ENCODE measurements at regions not wholly inside any gene's neighbourhood (a gene's known extent, or its start where the extent isn't known, plus 50 kb on each side); places are given as distances from the start of the nearest gene placed in this dataset.

DNA sequence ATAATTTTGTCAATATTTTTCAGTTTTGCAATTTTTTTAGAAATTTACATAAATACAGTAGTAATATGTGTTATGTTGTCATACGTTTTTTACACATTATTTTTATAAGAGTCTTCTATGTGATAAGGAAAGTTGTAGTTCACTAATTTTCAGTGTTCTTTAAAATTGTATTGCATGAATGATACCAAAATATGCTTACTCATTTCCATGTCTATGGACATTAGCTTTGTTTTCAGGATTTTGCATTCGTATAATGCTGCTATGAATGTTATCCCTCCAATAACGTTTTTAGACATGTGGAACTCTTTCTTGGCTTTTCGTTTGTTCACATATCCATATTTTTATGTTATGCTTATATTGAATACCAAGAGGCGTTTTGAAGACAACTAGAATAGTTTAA is 260.0 kb downstream of the ARL4A start:
- peaks cover 3% of the 10 kb centered on the region for H3K4me1 ChIP-seq (ENCODE audit: control insufficient read depth, insufficient read depth, low read length)
- H3K27me3 ChIP-seq (ENCODE audit: control insufficient read depth, insufficient read depth, low read length): no peaks in the 10 kb centered on the region
- no peak overlapping the region for H3K4me3 ChIP-seq (ENCODE audit: low read depth, low read length)
- no peak overlapping the region for H3K9ac ChIP-seq (ENCODE audit: low read depth, low read length)
- no peaks in the 10 kb centered on the region for H3K9me3 ChIP-seq (ENCODE audit: control insufficient read depth, insufficient read depth, low read length)
- no peaks in the 10 kb centered on the region for H3K36me3 ChIP-seq (ENCODE audit: control insufficient read depth, insufficient read depth, low read length)

DNA sequence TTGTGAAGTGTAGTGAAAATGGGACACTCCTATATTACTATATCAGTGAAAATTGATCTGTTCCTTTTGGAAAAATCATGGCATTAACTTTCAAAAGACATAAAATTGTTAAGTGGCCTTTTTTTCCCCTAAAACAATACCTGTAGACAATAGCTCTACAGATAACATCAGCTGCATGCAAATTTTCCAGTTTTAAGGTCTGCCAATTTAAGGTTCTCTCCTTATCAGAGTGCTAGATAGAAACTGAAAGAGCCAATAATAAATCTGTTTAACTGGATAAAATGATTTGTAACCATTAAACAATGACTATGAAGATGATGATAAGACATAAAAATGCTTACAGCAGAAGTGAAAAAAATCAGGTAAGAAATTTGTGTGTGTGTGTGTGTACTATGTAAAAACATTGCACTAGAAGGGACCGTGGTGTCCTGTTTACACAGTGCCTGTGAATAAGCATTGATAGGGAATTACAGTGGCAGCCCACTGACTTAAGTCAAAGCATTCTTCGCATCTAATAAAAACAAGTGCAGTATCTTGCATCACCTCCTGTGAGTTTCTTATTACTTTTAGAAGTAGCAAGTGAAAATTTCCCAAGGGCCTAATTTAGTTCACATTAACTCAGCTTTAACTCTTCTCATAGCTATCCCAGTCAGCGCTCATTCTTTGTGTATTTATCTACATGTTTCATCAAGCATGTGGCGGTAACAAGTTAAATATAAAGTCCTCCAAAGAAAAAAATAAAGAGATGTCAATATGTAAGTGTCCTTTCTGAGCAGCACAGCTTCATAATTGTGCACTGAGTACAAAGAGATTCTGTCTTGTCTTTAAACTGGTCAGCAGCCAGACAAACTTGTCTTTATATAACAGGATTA is 261.9 kb downstream of the ARL4A start:
- Histone ChIP-seq H3K36me3 (ENCODE audit: control insufficient read depth, insufficient read depth, low read length) (no peaks in the 10 kb centered on the region), H3K4me1 (ENCODE audit: control insufficient read depth, insufficient read depth, low read length) (peaks cover 3% of the 10 kb centered on the region), H3K27me3 (ENCODE audit: control insufficient read depth, insufficient read depth, low read length) (no peaks in the 10 kb centered on the region), H3K9me3 (ENCODE audit: control insufficient read depth, insufficient read depth, low read length) (no peaks in the 10 kb centered on the region), H3K9ac (ENCODE audit: low read depth, low read length) (no peak overlapping the region), H3K4me3 (ENCODE audit: low read depth, low read length) (no peak overlapping the region)

DNA sequence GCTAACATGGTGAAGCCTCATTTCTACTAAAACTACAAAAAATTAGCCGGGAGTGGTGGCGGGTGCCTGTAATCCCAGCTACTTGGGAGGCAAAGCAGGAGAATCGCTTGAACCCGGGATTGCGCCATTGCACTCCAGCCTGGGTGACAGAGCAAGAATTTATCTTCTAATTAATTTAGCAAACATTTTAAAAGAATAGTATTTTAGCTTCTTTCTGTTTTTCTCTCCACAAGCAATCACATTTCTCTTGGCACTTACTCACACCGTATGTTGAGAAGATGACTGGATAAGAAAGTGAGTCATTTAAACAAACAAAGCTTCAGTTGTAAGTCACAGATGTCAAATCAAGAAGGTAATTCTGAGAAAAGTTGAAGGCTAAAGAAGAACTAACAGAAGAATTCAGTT is 264.0 kb downstream of the ARL4A start:
- Histone ChIP-seq H3K27me3 (ENCODE audit: control insufficient read depth, insufficient read depth, low read length) (no peaks in the 10 kb centered on the region), H3K4me3 (ENCODE audit: low read depth, low read length) (no peak overlapping the region), H3K36me3 (ENCODE audit: control insufficient read depth, insufficient read depth, low read length) (no peaks in the 10 kb centered on the region), H3K9ac (ENCODE audit: low read depth, low read length) (no peak overlapping the region), H3K9me3 (ENCODE audit: control insufficient read depth, insufficient read depth, low read length) (no peaks in the 10 kb centered on the region), H3K4me1 (ENCODE audit: control insufficient read depth, insufficient read depth, low read length) (peaks cover 3% of the 10 kb centered on the region)

DNA sequence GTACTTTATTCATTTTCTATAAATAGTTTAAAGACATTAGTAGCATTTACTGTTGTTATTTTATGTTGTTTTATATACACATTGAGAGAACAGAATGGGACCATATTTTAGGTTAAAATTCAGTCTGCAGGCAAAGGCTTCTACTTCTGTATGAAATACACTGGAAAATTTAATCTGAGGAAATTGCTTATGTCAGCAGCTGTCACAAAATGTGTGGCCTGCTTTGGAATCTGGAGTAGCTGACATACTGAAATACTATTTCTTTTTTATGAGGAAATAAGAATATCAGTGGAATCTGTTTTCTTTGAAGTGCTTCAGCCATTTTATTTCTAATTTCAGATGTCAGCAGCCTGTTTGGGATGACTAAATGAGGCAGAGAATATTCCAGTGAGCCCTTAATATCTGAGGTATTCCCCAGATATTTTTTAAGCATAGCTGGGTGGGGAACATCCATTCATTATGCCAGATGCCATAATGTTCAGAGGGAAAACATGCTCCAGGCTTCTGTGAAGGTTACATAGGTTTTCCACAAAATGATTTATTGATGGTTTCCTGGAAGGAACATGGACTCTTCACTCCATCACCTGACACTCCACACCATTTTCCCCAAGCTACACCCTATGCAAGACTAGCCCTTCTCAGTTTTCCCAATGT is 267.1 kb downstream of the ARL4A start:
- no peaks in the 10 kb centered on the region for H3K27me3 ChIP-seq (ENCODE audit: control insufficient read depth, insufficient read depth, low read length)
- H3K9ac ChIP-seq (ENCODE audit: low read depth, low read length): no peak overlapping the region
- H3K9me3 ChIP-seq (ENCODE audit: control insufficient read depth, insufficient read depth, low read length): no peaks in the 10 kb centered on the region
- H3K36me3 ChIP-seq (ENCODE audit: control insufficient read depth, insufficient read depth, low read length): no peaks in the 10 kb centered on the region
- H3K4me1 ChIP-seq (ENCODE audit: control insufficient read depth, insufficient read depth, low read length): no peaks in the 10 kb centered on the region
- H3K4me3 ChIP-seq (ENCODE audit: low read depth, low read length): no peak overlapping the region

DNA sequence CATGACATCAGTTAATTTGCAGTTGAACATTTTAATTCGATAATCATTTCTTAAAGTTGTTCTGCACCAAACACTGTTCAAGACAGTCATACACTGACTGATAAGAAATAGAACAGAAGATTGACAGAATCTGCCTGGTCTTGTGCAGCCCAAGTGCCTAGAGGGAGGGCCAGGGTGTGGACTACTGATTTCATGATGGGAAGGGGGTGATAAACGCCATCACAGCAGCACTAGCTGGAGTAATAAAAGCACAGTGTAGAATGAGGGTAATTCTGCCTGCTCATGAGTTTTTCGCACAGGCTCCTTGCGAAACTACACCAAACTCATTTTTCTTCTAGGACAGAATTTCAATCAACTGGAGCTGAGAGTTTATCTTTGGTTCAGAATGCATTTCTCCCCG is 270.1 kb downstream of the ARL4A start:
- Histone ChIP-seq H3K4me3 (ENCODE audit: low read depth, low read length) (no peak overlapping the region), H3K36me3 (ENCODE audit: control insufficient read depth, insufficient read depth, low read length) (no peaks in the 10 kb centered on the region), H3K4me1 (ENCODE audit: control insufficient read depth, insufficient read depth, low read length) (no peaks in the 10 kb centered on the region), H3K9ac (ENCODE audit: low read depth, low read length) (no peak overlapping the region), H3K27me3 (ENCODE audit: control insufficient read depth, insufficient read depth, low read length) (no peaks in the 10 kb centered on the region), H3K9me3 (ENCODE audit: control insufficient read depth, insufficient read depth, low read length) (no peaks in the 10 kb centered on the region)

DNA sequence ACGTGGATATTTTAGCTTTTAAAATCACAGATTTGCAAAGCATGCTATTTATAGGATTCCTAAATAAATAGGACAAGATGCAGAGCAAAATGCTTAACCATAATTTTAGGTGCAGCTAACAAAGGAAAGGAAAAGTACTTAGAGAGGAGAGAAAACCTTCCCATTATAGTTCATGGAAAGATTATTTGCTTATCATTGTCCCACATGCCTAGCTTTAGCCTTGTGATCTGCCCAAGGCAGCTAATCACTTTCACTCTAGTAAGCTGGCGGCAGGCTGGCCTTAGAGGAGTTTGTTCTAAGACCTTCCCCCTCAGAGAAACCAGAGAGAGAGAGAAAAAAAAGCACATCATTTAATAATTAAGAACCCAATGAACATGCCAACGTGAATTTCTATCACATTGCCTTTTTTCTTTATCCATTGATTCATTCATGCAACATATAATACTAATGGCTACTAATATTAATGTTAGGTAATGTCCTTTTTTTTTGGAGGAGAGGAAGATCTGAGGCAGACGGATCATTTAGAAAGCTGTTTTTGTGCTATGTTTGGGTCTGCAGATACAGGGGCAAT is 274.6 kb downstream of the ARL4A start:
- no peaks in the 10 kb centered on the region for H3K9me3 ChIP-seq (ENCODE audit: control insufficient read depth, insufficient read depth, low read length)
- no peaks in the 10 kb centered on the region for H3K36me3 ChIP-seq (ENCODE audit: control insufficient read depth, insufficient read depth, low read length)
- H3K4me1 ChIP-seq (ENCODE audit: control insufficient read depth, insufficient read depth, low read length): no peaks in the 10 kb centered on the region
- no peak overlapping the region for H3K9ac ChIP-seq (ENCODE audit: low read depth, low read length)
- H3K27me3 ChIP-seq (ENCODE audit: control insufficient read depth, insufficient read depth, low read length): no peaks in the 10 kb centered on the region
- no peak overlapping the region for H3K4me3 ChIP-seq (ENCODE audit: low read depth, low read length)

DNA sequence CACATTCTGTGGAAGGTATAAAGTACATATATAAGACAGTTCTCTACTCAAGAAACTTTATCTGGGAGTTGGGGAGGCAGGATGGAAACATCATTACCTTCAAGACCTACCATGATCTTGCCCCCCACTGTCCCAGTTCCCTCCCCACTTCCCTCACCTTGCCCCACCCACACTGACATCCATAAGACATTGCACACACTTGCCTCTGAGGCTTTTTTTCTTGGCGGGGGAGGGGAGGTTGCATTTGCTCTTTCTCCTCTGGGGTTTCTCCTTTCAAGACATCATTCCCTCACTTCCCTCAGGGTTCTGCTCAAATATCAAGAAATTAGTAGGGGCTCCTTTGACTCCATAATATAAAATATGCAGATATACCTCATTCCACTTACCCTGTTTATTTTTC is 276.0 kb downstream of the ARL4A start:
- H3K9ac ChIP-seq (ENCODE audit: low read depth, low read length): no peak overlapping the region
- H3K4me3 ChIP-seq (ENCODE audit: low read depth, low read length): no peak overlapping the region
- H3K27me3 ChIP-seq (ENCODE audit: control insufficient read depth, insufficient read depth, low read length): no peaks in the 10 kb centered on the region
- H3K4me1 ChIP-seq (ENCODE audit: control insufficient read depth, insufficient read depth, low read length): no peaks in the 10 kb centered on the region
- H3K36me3 ChIP-seq (ENCODE audit: control insufficient read depth, insufficient read depth, low read length): no peaks in the 10 kb centered on the region
- no peaks in the 10 kb centered on the region for H3K9me3 ChIP-seq (ENCODE audit: control insufficient read depth, insufficient read depth, low read length)

DNA sequence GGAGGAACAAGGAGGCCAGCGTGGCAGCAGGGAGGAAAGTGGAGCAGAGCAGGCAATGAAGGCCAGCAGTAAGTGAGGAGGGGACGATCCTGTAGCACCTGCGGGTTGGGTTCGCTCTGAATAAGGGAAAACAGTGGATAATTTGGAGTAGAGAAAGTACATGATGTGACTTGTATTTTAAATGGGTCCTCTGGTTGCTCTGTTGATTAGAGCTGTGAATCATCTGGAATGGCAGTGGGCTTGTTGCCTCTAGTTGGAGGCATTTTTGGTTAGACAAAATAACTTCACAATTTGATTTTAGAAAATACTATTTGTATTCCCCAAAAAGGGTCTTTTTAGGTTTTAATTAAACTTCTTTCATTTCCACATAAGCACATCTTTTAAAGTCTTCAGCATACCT is 277.4 kb downstream of the ARL4A start:
- Histone ChIP-seq H3K4me1 (ENCODE audit: control insufficient read depth, insufficient read depth, low read length) (no peaks in the 10 kb centered on the region), H3K4me3 (ENCODE audit: low read depth, low read length) (no peak overlapping the region), H3K36me3 (ENCODE audit: control insufficient read depth, insufficient read depth, low read length) (no peaks in the 10 kb centered on the region), H3K27me3 (ENCODE audit: control insufficient read depth, insufficient read depth, low read length) (no peaks in the 10 kb centered on the region), H3K9ac (ENCODE audit: low read depth, low read length) (no peak overlapping the region), H3K9me3 (ENCODE audit: control insufficient read depth, insufficient read depth, low read length) (no peaks in the 10 kb centered on the region)

- no peaks in the 10 kb centered on the region for H3K27me3 ChIP-seq (ENCODE audit: control insufficient read depth, insufficient read depth, low read length)
- H3K4me3 ChIP-seq (ENCODE audit: low read depth, low read length): no peak overlapping the region
Measured at GRCh38 chr7:12965767-12966166, 278.3 kb downstream of the ARL4A start.

DNA sequence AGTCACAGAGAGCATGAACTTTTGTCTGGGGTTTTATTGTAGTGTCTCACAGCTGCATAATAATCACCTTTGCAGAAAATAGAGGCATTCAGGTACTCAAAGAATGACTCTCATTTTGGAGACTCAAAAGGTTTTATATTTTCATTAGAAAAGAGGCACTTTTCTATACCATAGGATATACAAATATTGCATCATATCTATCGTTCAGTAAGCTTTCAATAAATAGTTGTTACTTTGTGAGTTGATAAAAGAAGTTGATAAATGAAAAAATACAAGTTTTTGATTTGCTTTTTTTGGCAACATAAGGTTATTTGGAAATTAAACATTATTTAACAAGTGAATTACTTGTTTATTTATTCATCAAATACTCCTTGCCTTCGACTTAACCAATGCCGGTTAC is 279.9 kb downstream of the ARL4A start:
- Histone ChIP-seq H3K36me3 (ENCODE audit: control insufficient read depth, insufficient read depth, low read length) (no peaks in the 10 kb centered on the region), H3K27me3 (ENCODE audit: control insufficient read depth, insufficient read depth, low read length) (no peaks in the 10 kb centered on the region), H3K9ac (ENCODE audit: low read depth, low read length) (no peak overlapping the region), H3K4me3 (ENCODE audit: low read depth, low read length) (no peak overlapping the region), H3K4me1 (ENCODE audit: control insufficient read depth, insufficient read depth, low read length) (no peaks in the 10 kb centered on the region), H3K9me3 (ENCODE audit: control insufficient read depth, insufficient read depth, low read length) (no peaks in the 10 kb centered on the region)

More at GRCh38 chr7:12965767-12966166, 278.3 kb downstream of the ARL4A start:
- Histone ChIP-seq H3K36me3 (ENCODE audit: control insufficient read depth, insufficient read depth, low read length) (no peaks in the 10 kb centered on the region), H3K9me3 (ENCODE audit: control insufficient read depth, insufficient read depth, low read length) (no peaks in the 10 kb centered on the region), H3K9ac (ENCODE audit: low read depth, low read length) (no peak overlapping the region), H3K4me1 (ENCODE audit: control insufficient read depth, insufficient read depth, low read length) (no peaks in the 10 kb centered on the region)

DNA sequence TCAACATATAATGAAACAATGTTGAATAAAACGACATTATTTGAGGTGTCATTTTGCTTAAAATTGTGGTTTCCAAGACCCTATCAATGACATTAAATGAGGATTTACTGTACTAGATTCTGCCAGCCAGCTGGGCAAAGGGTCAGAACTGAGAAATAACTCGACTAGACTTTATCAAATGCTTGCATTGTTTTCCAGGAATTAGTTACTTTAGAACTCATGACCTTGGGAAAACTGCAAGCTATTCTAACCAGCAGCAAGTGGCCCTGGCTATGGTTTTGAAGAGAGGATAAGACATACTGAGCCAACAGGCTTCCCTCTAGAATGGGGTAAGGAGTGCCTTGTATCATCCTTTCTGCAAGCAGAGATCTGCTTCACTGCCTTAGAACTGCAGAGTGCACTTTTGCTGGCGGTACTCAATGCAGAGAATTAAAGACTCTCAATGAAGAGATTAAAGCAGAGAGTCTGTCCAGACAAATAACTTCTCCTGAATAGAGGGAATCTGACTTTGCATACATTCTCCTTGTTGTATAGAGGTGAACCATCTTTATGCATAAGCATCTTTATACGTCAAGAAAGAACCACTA is 281.5 kb downstream of the ARL4A start:
- Histone ChIP-seq H3K9me3 (ENCODE audit: control insufficient read depth, insufficient read depth, low read length) (no peaks in the 10 kb centered on the region), H3K9ac (ENCODE audit: low read depth, low read length) (no peak overlapping the region), H3K4me1 (ENCODE audit: control insufficient read depth, insufficient read depth, low read length) (no peaks in the 10 kb centered on the region), H3K27me3 (ENCODE audit: control insufficient read depth, insufficient read depth, low read length) (no peaks in the 10 kb centered on the region), H3K4me3 (ENCODE audit: low read depth, low read length) (no peak overlapping the region), H3K36me3 (ENCODE audit: control insufficient read depth, insufficient read depth, low read length) (no peaks in the 10 kb centered on the region)

All from iPS-15b (cell line).